ENCODE measurements at regions not wholly inside any gene's neighbourhood (a gene's known extent, or its start where the extent isn't known, plus 50 kb on each side); places are given as distances from the start of the nearest gene placed in this dataset.

DNA sequence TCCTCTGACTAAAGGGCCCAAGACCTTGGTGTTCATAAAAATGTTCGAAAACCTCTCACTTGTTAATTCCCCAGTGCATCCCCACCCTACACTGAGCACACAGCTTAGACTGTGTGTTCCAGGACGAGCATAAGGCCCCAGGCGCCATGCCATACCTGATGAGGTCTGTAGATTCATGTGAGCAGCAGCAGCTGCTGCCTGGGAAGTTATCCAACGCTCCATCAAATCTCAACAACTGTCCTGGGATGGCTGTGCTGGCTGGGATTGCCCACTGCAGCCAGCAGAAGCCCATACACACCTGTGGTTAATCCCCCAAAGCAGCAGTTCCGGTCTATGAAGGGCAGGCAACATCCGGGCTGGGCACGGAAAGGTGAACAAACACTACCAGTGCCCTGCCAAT is 391.2 kb downstream of the IL20RB start:
- intact Hi-C loops (cut with micrococcal nuclease), result no loop called here
- ChIA-PET CTCF (no interaction called here), POLR2A (no interaction called here)
- H3K4me3 Mint-ChIP-seq, result no peak overlapping the region
- no peaks in the 10 kb centered on the region for H3K4me1 Mint-ChIP-seq (ENCODE audit: low read depth)
- no peaks in the 10 kb centered on the region for H3K27me3 Mint-ChIP-seq
- no peak for ATAC-seq
- H3K9me3 Mint-ChIP-seq, result no peaks in the 10 kb centered on the region
- H3K27ac Mint-ChIP-seq, result no peak overlapping the region
- no peaks in the 10 kb centered on the region for H3K36me3 Mint-ChIP-seq (ENCODE audit: low read depth)
- no peak for DNase-seq
- TF ChIP-seq, protein P1, sequence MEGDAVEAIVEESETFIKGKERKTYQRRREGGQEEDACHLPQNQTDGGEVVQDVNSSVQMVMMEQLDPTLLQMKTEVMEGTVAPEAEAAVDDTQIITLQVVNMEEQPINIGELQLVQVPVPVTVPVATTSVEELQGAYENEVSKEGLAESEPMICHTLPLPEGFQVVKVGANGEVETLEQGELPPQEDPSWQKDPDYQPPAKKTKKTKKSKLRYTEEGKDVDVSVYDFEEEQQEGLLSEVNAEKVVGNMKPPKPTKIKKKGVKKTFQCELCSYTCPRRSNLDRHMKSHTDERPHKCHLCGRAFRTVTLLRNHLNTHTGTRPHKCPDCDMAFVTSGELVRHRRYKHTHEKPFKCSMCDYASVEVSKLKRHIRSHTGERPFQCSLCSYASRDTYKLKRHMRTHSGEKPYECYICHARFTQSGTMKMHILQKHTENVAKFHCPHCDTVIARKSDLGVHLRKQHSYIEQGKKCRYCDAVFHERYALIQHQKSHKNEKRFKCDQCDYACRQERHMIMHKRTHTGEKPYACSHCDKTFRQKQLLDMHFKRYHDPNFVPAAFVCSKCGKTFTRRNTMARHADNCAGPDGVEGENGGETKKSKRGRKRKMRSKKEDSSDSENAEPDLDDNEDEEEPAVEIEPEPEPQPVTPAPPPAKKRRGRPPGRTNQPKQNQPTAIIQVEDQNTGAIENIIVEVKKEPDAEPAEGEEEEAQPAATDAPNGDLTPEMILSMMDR (IDR thresholded peaks at IDR 0.05), result no peak

DNA sequence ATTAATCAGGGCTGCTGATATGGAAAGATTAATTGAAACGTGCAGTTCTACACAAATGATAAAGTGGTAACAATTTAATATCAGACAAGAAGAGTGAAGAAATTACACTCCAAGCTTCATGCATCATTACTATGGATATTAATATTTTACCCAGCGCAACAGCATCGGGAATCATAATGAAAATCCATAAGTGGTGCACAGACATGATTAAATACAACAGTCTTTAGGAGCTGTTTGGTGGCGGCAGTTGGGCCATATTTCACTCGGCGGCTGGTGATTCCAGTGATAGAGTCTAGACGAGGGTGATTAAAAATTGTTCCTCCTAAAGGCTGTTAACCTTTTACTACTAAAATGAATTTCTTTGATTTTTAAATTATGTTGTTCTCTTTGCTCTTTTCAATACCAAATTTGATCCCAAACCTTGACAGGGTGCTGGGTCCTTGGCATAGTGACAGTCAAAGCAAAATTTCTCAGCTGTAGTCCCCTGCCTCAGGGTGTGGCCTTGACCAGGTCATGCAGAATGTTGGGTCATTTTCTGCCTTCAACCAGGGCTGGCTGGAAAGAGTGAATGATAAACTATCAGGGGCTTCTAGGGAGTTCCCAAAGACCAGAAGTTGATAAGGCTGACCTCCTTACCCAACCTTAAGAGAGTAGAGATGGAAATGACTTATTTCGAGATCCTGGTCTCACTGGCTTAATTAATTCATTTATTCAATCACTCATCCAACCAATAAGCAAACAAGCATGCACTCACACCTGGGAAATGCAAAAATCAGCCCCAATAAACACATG is 392.0 kb downstream of the IL20RB start:
- TF ChIP-seq, protein P1 (IDR thresholded peaks at IDR 0.05), result no peak
- Mint-ChIP-seq H3K27me3 (no peaks in the 10 kb centered on the region), H3K27ac (no peak overlapping the region), H3K4me3 (no peak overlapping the region), H3K36me3 (ENCODE audit: low read depth) (no peaks in the 10 kb centered on the region), H3K4me1 (ENCODE audit: low read depth) (no peaks in the 10 kb centered on the region), H3K9me3 (no peaks in the 10 kb centered on the region)
- ChIA-PET POLR2A (no interaction called here), CTCF (no interaction called here)
- intact Hi-C loops (cut with micrococcal nuclease), result no loop called here
- ATAC-seq (no peak), DNase-seq (no peak)

DNA sequence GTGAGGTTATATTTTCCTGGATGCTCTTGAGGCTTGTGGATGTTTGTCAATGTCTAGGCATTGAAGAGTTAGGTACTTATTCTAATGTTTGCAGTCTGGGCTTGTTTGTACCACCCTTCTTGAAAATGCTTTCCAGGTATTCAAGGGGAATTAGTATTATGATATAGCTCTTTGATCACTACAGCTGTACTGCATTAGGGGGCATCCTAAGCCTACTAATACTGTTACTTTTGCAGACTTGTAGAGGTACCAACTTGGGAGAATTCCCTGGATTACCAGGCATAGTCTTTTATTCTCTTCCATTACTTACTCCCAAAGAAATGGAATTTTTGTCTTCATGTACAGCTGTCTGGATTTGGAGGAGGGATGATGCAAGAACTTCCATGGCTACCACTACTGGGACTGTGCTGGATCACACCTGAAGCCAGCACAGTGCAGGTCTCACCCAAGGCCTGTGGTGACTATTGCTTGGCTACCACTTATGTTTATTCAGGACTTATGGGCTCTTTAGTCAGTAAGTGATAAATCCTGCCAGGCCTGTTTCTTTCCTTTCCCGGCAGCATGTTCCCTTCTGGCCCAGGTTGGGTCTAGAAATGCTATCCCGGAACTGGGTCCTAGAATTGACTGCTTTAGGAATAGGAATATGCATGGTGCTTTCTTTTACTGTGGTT is 402.9 kb downstream of the IL20RB start:
- Mint-ChIP-seq H3K27me3 (no peaks in the 10 kb centered on the region), H3K4me3 (no peak overlapping the region), H3K27ac (no peak overlapping the region), H3K4me1 (ENCODE audit: low read depth) (no peaks in the 10 kb centered on the region), H3K36me3 (ENCODE audit: low read depth) (no peaks in the 10 kb centered on the region), H3K9me3 (peaks cover 9% of the 10 kb centered on the region)
- DNase-seq, result no peak
- ATAC-seq, result no peak
- intact Hi-C loops (cut with micrococcal nuclease), result no loop called here
- POLR2A ChIA-PET, result no interaction called here
- TF ChIP-seq, protein P1 (IDR thresholded peaks at IDR 0.05), result no peak
- CTCF ChIA-PET, result no interaction called here

DNA sequence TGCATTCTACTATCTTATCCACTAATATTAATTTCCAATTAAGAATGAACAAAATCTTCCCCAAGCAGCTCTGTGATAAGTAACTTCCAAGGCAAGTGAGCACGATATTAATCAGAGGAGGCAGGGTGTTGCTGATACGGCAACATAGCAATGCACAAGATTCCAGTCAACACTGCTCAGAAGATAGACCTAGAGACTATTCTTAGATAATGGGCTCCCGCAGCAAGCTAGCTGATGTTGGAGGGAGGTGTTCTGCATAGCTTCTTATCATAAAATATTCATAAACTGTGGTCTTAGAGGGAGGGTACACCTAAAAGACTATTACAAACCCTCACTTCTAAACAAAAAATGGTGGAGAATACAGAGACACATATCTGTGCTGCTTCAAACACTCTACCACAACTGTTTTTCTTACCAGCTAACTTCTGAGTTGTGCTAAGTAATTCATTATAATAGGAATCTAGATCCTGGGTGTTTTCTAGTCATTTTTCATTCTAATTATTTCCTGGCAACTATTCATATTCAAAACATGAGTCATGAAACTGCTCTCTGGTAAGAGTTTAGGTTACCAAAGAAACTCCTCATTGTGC is 382.0 kb upstream of the SOX14 start:
- Mint-ChIP-seq H3K27me3 (no peaks in the 10 kb centered on the region), H3K9me3 (peaks cover 2% of the 10 kb centered on the region), H3K4me3 (no peak overlapping the region), H3K36me3 (ENCODE audit: low read depth) (no peaks in the 10 kb centered on the region), H3K4me1 (ENCODE audit: low read depth) (no peaks in the 10 kb centered on the region), H3K27ac (no peak overlapping the region)
- DNase-seq, result no peak
- intact Hi-C loops (cut with micrococcal nuclease), result no loop called here
- TF ChIP-seq, protein P1 (IDR thresholded peaks at IDR 0.05), result no peak
- no peak for ATAC-seq
- ChIA-PET CTCF (no interaction called here), POLR2A (no interaction called here)

DNA sequence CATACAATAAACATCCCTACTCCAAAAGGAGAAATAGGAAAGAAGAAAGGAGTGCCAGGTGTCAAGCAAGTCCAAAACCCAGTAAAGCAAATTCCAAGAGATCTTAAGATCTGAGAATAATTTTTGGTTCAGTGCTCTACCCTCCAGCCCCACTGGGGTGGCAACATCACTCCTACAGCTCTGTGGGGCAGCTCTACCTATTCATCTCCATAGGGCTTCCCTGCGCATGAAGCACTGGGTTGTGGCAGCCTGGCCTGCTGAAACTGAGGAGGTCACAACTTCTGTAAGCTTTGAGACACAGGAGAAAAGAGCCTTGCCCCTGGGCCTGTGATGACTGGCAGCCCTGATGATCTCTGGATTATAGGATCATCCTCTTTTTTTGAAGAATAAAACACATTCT is 378.2 kb upstream of the SOX14 start:
- Mint-ChIP-seq H3K4me1 (ENCODE audit: low read depth) (no peaks in the 10 kb centered on the region), H3K4me3 (no peak overlapping the region), H3K27ac (no peak overlapping the region), H3K36me3 (ENCODE audit: low read depth) (no peaks in the 10 kb centered on the region), H3K9me3 (peaks cover 2% of the 10 kb centered on the region), H3K27me3 (no peaks in the 10 kb centered on the region)
- ATAC-seq (no peak), DNase-seq (no peak)
- TF ChIP-seq, protein P1 (IDR thresholded peaks at IDR 0.05), result no peak
- intact Hi-C loops (cut with micrococcal nuclease), result no loop called here
- CTCF ChIA-PET, result no interaction called here
- POLR2A ChIA-PET, result no interaction called here
